Right cardiac atrium (tissue), 5 donors: ENCODE measurements at regions not wholly inside any gene's neighbourhood (a gene's known extent, or its start where the extent isn't known, plus 50 kb on each side); places are given as distances from the start of the nearest gene placed in this dataset.
"Not testable (repeated sequence)": the region's sequence is repeated elsewhere in the genome, so short reads cannot be mapped to it uniquely, and the experiment has no call there.

Source experiments
- ATAC-seq, 2 donors: fragments of 200-7000 bp; cut with Tn5 transposase; one replicate each; pipeline versions ENCODE4 v1.8.0 to v1.9.1; 2020; ENCODE audit warnings: moderate library complexity in 2 of 2, mild to moderate bottlenecking in 1 of 2
- DNase-seq, 3 donors: peaks; one replicate each; pipeline ENCODE4 v3.0.0-alpha.2; 2020
- H3K27ac ChIP-seq: one replicate; pipeline ENCODE4 v1.5.1; 2013; ENCODE audit warnings: mild to moderate bottlenecking, low read length, control low read depth, moderate library complexity
- H3K27me3 ChIP-seq: one replicate; pipeline ENCODE4 v1.6.1; 2013; ENCODE audit not compliant: control insufficient read depth, insufficient read depth
- H3K4me1 ChIP-seq: one replicate; pipeline ENCODE4 v1.6.1; 2013; ENCODE audit warnings: low read length; ENCODE audit not compliant: control insufficient read depth, insufficient read depth
- H3K4me3 ChIP-seq: one replicate; pipeline ENCODE4 v1.5.1; 2013; ENCODE audit warnings: low read length, control low read depth
- H3K9me3 ChIP-seq: one replicate; pipeline ENCODE4 v1.6.1; 2013; ENCODE audit warnings: low read length; ENCODE audit not compliant: control insufficient read depth
- WGBS: extraction: QIAGEN DNeasy Blood & Tissue Kit; methylation state at CpG from one replicate; pipeline ENCODE4 v1.1.7; 2013; 5-methylcytosine and 5-hydroxymethylcytosine counted together
- intact Hi-C, 4 donors: fragments of 100-400 bp; cut with DNase I; formaldehyde crosslinking; loops; one replicate each; pipeline versions ENCODE4 v1.11.0 to v1.14.0; 2022 to 2023
- donor health status: healthy with polysubstance abuse.
- donor health status: DM: no; HTN: yes; CAD: no.
- donor health status: DM: no; HTN: no; CAD: no.
- donor health status: DM: no; HTN: yes; CAD: no; lungs with severe emphysema.
- donor health status: DM: yes; HTN: yes; CAD: no.

- Histone ChIP-seq H3K4me1 (no peaks in the 10 kb centered on the region), H3K27ac (no peak overlapping the region), H3K4me3 (no peak overlapping the region), H3K9me3 (no peaks in the 10 kb centered on the region), H3K27me3 (no peaks in the 10 kb centered on the region)
- DNase-seq (no peak), ATAC-seq (no peak)
- WGBS = 56% methylated on average over 1 of the region's 1 CpG
- intact Hi-C loops = no loop called here
Measured at GRCh38 chrX:20712811-20713210, 446.1 kb upstream of the RPS6KA3 start.

GRCh38 chrX:20711366-20711765 lies 444.7 kb upstream of the RPS6KA3 start:
- 70% methylated on average over 3 of the region's 3 CpGs for WGBS
- Histone ChIP-seq H3K27ac (no peak overlapping the region), H3K27me3 (no peaks in the 10 kb centered on the region), H3K4me3 (no peak overlapping the region), H3K9me3 (no peaks in the 10 kb centered on the region), H3K4me1 (no peaks in the 10 kb centered on the region)
- ATAC-seq (no peak), DNase-seq (no peak)
- intact Hi-C loops = no loop called here

GRCh38 chrX:20693078-20693477 lies 426.4 kb upstream of the RPS6KA3 start:
- ATAC-seq = no peak
- 79% methylated on average over 2 of the region's 2 CpGs for WGBS
- Histone ChIP-seq H3K4me1 (no peaks in the 10 kb centered on the region), H3K27ac (no peak overlapping the region), H3K4me3 (no peak overlapping the region), H3K9me3 (no peaks in the 10 kb centered on the region), H3K27me3 (no peaks in the 10 kb centered on the region)
- no peak for DNase-seq
- intact Hi-C loops = no loop called here

GRCh38 chrX:20686256-20686655 lies 419.5 kb upstream of the RPS6KA3 start:
- H3K4me3 ChIP-seq = no peak overlapping the region
- H3K27me3 ChIP-seq = no peaks in the 10 kb centered on the region
- DNase-seq = no peak
- H3K4me1 ChIP-seq = no peaks in the 10 kb centered on the region
- H3K9me3 ChIP-seq = no peaks in the 10 kb centered on the region
- no peak overlapping the region for H3K27ac ChIP-seq
- no peak for ATAC-seq
- WGBS = 83% methylated on average over 7 of the region's 7 CpGs
- intact Hi-C loops = no loop called here

- no peaks in the 10 kb centered on the region for H3K4me1 ChIP-seq
- H3K4me3 ChIP-seq = no peak overlapping the region
- no peak for ATAC-seq
- H3K27me3 ChIP-seq = no peaks in the 10 kb centered on the region
- no peak for DNase-seq
- no peaks in the 10 kb centered on the region for H3K9me3 ChIP-seq
- H3K27ac ChIP-seq = no peak overlapping the region
- 78% methylated on average over 5 of the region's 5 CpGs for WGBS
- intact Hi-C loops = no loop called here
Measured at GRCh38 chrX:20685652-20686051, 418.9 kb upstream of the RPS6KA3 start.

GRCh38 chrX:20681683-20682082 lies 415.0 kb upstream of the RPS6KA3 start:
- Histone ChIP-seq H3K27ac (no peak overlapping the region), H3K4me1 (no peaks in the 10 kb centered on the region), H3K27me3 (no peaks in the 10 kb centered on the region), H3K9me3 (no peaks in the 10 kb centered on the region), H3K4me3 (no peak overlapping the region)
- ATAC-seq (no peak), DNase-seq (no peak)
- 23% methylated on average over 1 of the region's 1 CpG for WGBS
- intact Hi-C loops = no loop called here

GRCh38 chrX:20680998-20681397 lies 414.3 kb upstream of the RPS6KA3 start:
- Histone ChIP-seq H3K4me3 (no peak overlapping the region), H3K4me1 (no peaks in the 10 kb centered on the region), H3K27ac (no peak overlapping the region), H3K9me3 (no peaks in the 10 kb centered on the region), H3K27me3 (no peaks in the 10 kb centered on the region)
- intact Hi-C loops = no loop called here
- no peak for DNase-seq
- ATAC-seq = no peak

- Histone ChIP-seq H3K4me1 (no peaks in the 10 kb centered on the region), H3K9me3 (no peaks in the 10 kb centered on the region), H3K4me3 (no peak overlapping the region), H3K27me3 (no peaks in the 10 kb centered on the region), H3K27ac (no peak overlapping the region)
- 80% methylated on average over 2 of the region's 2 CpGs for WGBS
- no peak for DNase-seq
- intact Hi-C loops = no loop called here
- no peak for ATAC-seq
Measured at GRCh38 chrX:20672476-20672875, 405.8 kb upstream of the RPS6KA3 start.

- intact Hi-C loops, H3K9me3 ChIP-seq, H3K27ac ChIP-seq, ATAC-seq, H3K4me3 ChIP-seq, DNase-seq, H3K27me3 ChIP-seq, H3K4me1 ChIP-seq: not testable (repeated sequence)
- 36% methylated on average over 3 of the region's 3 CpGs for WGBS
Measured at GRCh38 chrX:20671746-20672145, 405.0 kb upstream of the RPS6KA3 start.

GRCh38 chrX:20670611-20671010 lies 403.9 kb upstream of the RPS6KA3 start:
- no peaks in the 10 kb centered on the region for H3K9me3 ChIP-seq
- H3K4me3 ChIP-seq = no peak overlapping the region
- intact Hi-C loops = no loop called here
- no peaks in the 10 kb centered on the region for H3K27me3 ChIP-seq
- no peaks in the 10 kb centered on the region for H3K4me1 ChIP-seq
- WGBS = 78% methylated on average over 3 of the region's 3 CpGs
- no peak for DNase-seq
- no peak overlapping the region for H3K27ac ChIP-seq
- ATAC-seq = no peak

- DNase-seq (no peak), ATAC-seq (no peak)
- intact Hi-C loops = no loop called here
- H3K9me3 ChIP-seq = no peaks in the 10 kb centered on the region
- H3K4me3 ChIP-seq = no peak overlapping the region
- no peaks in the 10 kb centered on the region for H3K4me1 ChIP-seq
- H3K27me3 ChIP-seq = no peaks in the 10 kb centered on the region
- H3K27ac ChIP-seq = no peak overlapping the region
- 86% methylated on average over 1 of the region's 1 CpG for WGBS
Measured at GRCh38 chrX:20668550-20668949, 401.8 kb upstream of the RPS6KA3 start.

GRCh38 chrX:20666331-20666730 lies 399.6 kb upstream of the RPS6KA3 start:
- Histone ChIP-seq H3K27ac (no peak overlapping the region), H3K27me3 (no peaks in the 10 kb centered on the region), H3K4me3 (no peak overlapping the region), H3K4me1 (no peaks in the 10 kb centered on the region), H3K9me3 (no peaks in the 10 kb centered on the region)
- DNase-seq (no peak), ATAC-seq (no peak)
- intact Hi-C loops = no loop called here
- 51% methylated on average over 3 of the region's 3 CpGs for WGBS
